HEK293T (cell line): ENCODE measurements at regions not wholly inside any gene's neighbourhood (a gene's known extent, or its start where the extent isn't known, plus 50 kb on each side); places are given as distances from the start of the nearest gene placed in this dataset.

ENCODE experiments used
- BHLHE40 ChIP-seq: fragments of 450-650 bp; IDR thresholded peaks from 2 replicates; pipeline ENCODE4 v1.6.1; 2016; ENCODE audit warnings: mild to moderate bottlenecking, moderate library complexity, borderline replicate concordance
- CTBP1 ChIP-seq: fragments of 450-650 bp; IDR thresholded peaks from 2 replicates; pipeline ENCODE4 v1.6.1; 2016; ENCODE audit warnings: borderline replicate concordance
- ELF4 ChIP-seq: fragments of 450-650 bp; IDR thresholded peaks from 2 replicates; pipeline ENCODE4 v1.6.1; 2017; ENCODE audit warnings: antibody characterized with exemption
- FOXA1 ChIP-seq: fragments of 450-650 bp; IDR thresholded peaks from 2 replicates; pipeline ENCODE4 v1.6.1; 2016; ENCODE audit warnings: mild to moderate bottlenecking
- FOXM1 ChIP-seq: fragments of 450-650 bp; IDR thresholded peaks from 2 replicates; pipeline ENCODE4 v1.6.1; 2017; ENCODE audit warnings: mild to moderate bottlenecking, borderline replicate concordance
- HDGF ChIP-seq: fragments of 450-650 bp; IDR thresholded peaks from 2 replicates; pipeline ENCODE4 v1.6.1; 2017; ENCODE audit warnings: antibody characterized with exemption, borderline replicate concordance
- SP1 ChIP-seq: fragments of 450-650 bp; IDR thresholded peaks from 2 replicates; pipeline ENCODE4 v1.6.1; 2017
- ZNF384 ChIP-seq: fragments of 450-650 bp; IDR thresholded peaks from 2 replicates; pipeline ENCODE4 v1.6.1; 2016

- TF ChIP-seq CTBP1 (no peak), ELF4 (no peak), FOXA1 (no peak), SP1 (no peak), BHLHE40 (no peak), HDGF (no peak), FOXM1 (no peak), ZNF384 (no peak)
Measured at GRCh38 chr4:137997496-137997895, 244.7 kb downstream of the SLC7A11 start.
